T47D (cell line): ENCODE measurements at regions not wholly inside any gene's neighbourhood (a gene's known extent, or its start where the extent isn't known, plus 50 kb on each side); places are given as distances from the start of the nearest gene placed in this dataset.
A peak's percentile ranks its signal among the peaks of the same experiment; 100 is the strongest.
"Not testable (repeated sequence)": the region's sequence is repeated elsewhere in the genome, so short reads cannot be mapped to it uniquely, and the experiment has no call there.

Experiments
- DNase-seq, 2 experiments: peaks; one replicate each; pipeline versions ENCODE4 v3.0.0 to v3.0.0-alpha.2; 2011 to 2012; ENCODE audit warnings: low read depth in 1 of 2, low spot score in 1 of 2
- JUND ChIP-seq: IDR thresholded peaks from 2 replicates; pipeline ENCODE4 v1.6.1; 2012; ENCODE audit warnings: low read depth
- in situ Hi-C: cut with HindIII; loops from 2 replicates; pipeline ENCODE4 v1.10.0; 2016; ENCODE audit warnings: low sequenced_read_pairs, low pct_unique_long_range_greater_than_20kb

- no peak for TF ChIP-seq JUND
- no peak for DNase-seq
- in situ Hi-C loops, result no loop called here
These were observed 520.9 kb downstream of the HTR1B start for GRCh38 chr6:76942203-76942966.

- in situ Hi-C loops, result no loop called here
- no peak for DNase-seq
- no peak for TF ChIP-seq JUND
These were observed 523.1 kb downstream of the HTR1B start for GRCh38 chr6:76940191-76940590.

DNA sequence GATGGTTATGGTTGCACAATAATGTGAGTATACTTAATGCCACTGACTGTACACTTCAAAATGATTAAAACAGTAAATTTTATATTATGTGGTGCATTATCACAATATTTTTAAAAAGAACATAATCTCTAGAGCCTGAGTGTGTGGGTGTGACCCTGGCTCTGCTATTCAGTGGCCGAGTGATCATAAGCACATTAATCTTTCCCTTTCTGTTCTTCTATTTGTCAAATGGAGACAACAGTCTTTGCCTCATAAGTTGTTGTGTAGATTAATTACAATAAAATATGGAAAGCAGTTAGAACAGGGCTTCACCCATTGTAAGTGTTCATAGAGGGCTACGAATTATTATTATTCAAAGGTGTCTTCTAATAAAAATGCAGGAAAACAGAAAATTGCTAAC, 548.6 kb downstream of the HTR1B start:
- DNase-seq, result no peak
- in situ Hi-C loops, result no loop called here
- TF ChIP-seq JUND, result no peak

- in situ Hi-C loops, DNase-seq: not testable (repeated sequence)
These were observed 557.8 kb downstream of the HTR1B start for GRCh38 chr6:76905541-76905940.

GRCh38 chr6:76892542-76892941, 570.7 kb downstream of the HTR1B start:
- DNase-seq, result no peak
- in situ Hi-C loops, result no loop called here
- no peak for TF ChIP-seq JUND

DNA sequence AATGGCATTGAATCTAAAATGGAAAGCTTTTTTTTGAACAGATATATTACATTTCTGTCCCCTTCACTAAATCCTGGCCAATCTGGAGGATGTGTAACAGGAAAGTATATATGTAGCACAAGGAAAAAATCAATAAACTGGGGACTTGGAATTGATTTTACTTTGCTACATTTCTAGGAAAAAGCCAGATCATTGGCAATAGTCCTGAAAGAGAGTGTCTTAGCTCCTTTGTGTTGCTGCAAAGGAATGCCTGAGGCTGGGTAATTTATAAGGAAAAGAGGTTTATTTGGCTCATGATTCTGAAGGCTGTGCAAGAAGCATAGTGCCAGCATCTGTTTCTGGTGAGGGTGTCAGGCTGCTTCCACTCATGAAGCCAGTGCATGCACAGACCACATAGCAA, 574.9 kb downstream of the HTR1B start:
- in situ Hi-C loops, result no loop called here
- DNase-seq, result no peak
- TF ChIP-seq JUND, result no peak

- no peak for TF ChIP-seq JUND
- DNase-seq, result no peak
- in situ Hi-C loops, result no loop called here
These were observed 576.4 kb downstream of the HTR1B start for GRCh38 chr6:76886900-76887299.

GRCh38 chr6:76885861-76886301, 577.4 kb downstream of the HTR1B start:
- in situ Hi-C loops, result no loop called here
- no peak for TF ChIP-seq JUND
- no peak for DNase-seq

GRCh38 chr6:76881414-76881813, 581.9 kb downstream of the HTR1B start:
- in situ Hi-C loops, result no loop called here
- TF ChIP-seq JUND, result no peak
- no peak for DNase-seq

DNA sequence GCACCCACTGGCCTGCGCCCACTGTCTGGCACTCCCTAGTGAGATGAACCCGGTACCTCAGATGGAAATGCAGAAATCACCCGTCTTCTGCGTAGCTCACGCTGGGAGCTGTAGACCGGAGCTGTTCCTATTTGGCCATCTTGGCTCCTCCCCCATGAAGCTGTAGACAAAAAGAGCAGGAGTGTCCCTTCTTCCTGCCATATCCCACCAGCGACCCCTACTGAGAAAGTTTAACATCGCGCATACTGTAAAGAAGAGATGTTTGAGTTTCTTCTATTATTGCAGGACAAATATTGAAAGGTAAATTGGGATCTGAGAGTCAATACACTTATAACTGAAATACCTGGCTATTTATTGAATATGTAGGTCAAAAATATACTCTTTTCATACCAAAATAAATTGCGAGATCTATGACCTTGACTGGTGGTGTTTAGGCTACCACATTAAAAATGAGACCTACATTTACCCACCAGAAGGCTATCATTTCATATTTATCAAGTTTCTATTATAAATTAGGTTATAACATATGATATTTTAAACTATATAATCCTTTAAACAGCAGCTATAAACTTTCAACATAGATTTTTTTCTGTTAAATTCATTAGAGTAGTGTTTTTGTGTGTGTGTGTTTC, 586.3 kb downstream of the HTR1B start:
- in situ Hi-C loops, result no loop called here
- DNase-seq, result peak; percentile 9 to 84

GRCh38 chr6:76876430-76876829, 586.9 kb downstream of the HTR1B start:
- DNase-seq, in situ Hi-C loops: not testable (repeated sequence)

More for the DNA sequence above, 586.3 kb downstream of the HTR1B start:
- no peak for TF ChIP-seq JUND

DNA sequence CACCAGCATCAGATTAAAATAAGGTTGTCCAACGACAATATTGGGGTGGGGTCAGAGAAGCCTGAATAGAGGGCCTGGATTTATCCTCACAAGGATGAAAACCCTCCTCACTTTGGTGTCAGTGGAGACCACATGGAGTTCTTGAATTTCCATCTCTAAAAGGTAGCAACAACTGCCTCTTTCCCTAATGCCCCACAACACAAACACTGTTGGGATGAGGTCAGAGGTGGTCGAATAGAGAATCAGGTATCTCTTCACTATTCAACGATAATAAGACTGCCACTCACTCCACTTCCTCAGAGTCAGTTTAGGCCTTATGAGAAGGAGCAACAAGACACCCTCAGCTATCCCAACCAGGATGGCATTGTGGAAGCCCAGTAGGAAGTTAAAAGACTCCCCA, 596.1 kb downstream of the HTR1B start:
- no peak for DNase-seq
- in situ Hi-C loops, result no loop called here
- no peak for TF ChIP-seq JUND

GRCh38 chr6:76866091-76866915, 597.0 kb downstream of the HTR1B start:
- in situ Hi-C loops, result no loop called here
- TF ChIP-seq JUND, result no peak
- no peak for DNase-seq
